ENCODE measurements at regions not wholly inside any gene's neighbourhood (a gene's known extent, or its start where the extent isn't known, plus 50 kb on each side); places are given as distances from the start of the nearest gene placed in this dataset.

DNA sequence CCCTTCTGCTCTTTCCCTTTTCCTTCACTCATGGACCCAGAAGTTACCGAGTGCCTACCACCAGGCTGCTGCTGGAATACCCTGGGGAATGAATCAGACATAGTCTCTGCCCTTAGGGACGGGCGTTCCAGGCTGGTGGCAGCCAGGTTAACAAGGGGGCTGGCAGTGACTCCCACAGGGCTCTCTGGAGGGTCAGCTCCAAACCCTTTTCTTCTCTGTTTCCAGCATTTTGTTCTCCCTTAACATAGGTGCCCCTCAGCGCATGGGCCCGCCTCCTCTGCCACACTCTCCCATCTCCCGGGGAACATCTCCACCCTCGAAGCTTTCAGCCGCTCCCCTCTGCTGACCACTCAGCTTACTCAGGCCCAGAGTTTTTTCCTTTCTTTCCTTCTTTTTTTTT, 62.9 kb upstream of the LRP8 start:
- TF ChIP-seq POLR2A (IDR thresholded peaks at IDR 0.05) (no peak), CTCF (IDR thresholded peaks at IDR 0.05) (no peak)
- H3K4me1 ChIP-seq: peaks cover 5 to 10% of the 10 kb centered on the region in 2 donors
- no peaks in the 10 kb centered on the region for H3K27me3 ChIP-seq
- intact Hi-C loops (cut with DNase I): no loop called here
- DNase-seq: no peak
- no peak overlapping the region for H3K4me3 ChIP-seq (replicated peaks in 1 of 3)
- H3K9me3 ChIP-seq: no peaks in the 10 kb centered on the region
- H3K36me3 ChIP-seq: no peaks in the 10 kb centered on the region
- 85 to 87% methylated on average over 8 of the region's 8 CpGs for whole genome bisulfite sequencing, 2 donors
- no peak overlapping the region for H3K27ac ChIP-seq

DNA sequence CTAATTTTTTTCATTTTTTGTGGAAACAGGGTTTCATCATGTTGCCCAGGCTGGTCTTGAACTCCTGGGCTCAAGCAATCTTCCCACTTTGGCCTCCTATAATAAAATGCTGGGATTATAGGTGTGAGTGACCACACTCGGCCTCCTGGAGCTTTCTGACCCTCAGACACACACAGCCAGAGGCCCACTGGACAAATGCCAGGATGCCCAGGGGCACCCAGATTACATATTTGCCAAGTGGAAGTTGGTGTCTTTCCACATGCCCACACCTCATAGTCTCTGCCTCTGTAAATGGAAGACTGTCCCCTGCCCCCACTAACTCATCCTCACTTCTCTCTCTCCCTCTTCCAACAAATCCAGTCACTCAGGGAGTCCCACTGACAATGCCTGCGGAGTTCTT, 63.4 kb upstream of the LRP8 start:
- DNase-seq: no peak
- H3K36me3 ChIP-seq: no peaks in the 10 kb centered on the region
- TF ChIP-seq POLR2A (IDR thresholded peaks at IDR 0.05): no peak
- TF ChIP-seq CTCF (IDR thresholded peaks at IDR 0.05): no peak
- no peak overlapping the region for H3K4me3 ChIP-seq (replicated peaks in 1 of 3)
- no peaks in the 10 kb centered on the region for H3K9me3 ChIP-seq
- H3K27ac ChIP-seq: no peak overlapping the region
- peaks cover 5 to 10% of the 10 kb centered on the region in 2 donors for H3K4me1 ChIP-seq
- WGBS, 2 donors: 80 to 100% methylated on average over 2 of the region's 2 CpGs
- no peaks in the 10 kb centered on the region for H3K27me3 ChIP-seq
- intact Hi-C loops (cut with DNase I): no loop called here

DNA sequence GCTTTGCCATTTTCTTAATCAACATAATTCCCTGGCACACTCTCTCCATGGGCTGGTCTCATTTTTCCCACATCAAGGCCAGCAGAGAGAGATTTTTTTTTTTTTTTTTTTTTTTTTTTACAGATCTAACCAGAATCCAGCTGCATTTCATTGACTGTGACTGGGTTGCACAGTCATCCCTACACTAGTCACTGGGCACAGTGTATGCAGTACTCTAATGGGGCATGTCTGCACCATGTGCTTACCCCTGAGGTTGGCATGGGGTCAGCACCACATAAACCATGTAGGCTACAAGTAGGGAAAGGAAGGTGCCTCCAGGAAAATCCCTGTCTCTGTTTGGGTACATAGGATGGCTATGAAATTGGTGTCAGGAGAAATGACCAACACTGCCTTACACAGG, 64.1 kb upstream of the LRP8 start:
- no peak overlapping the region for H3K4me3 ChIP-seq (replicated peaks in 1 of 3)
- H3K27me3 ChIP-seq: no peaks in the 10 kb centered on the region
- no peaks in the 10 kb centered on the region for H3K36me3 ChIP-seq
- H3K27ac ChIP-seq: no peak overlapping the region
- no peak for TF ChIP-seq POLR2A (IDR thresholded peaks at IDR 0.05)
- no peak for TF ChIP-seq CTCF (IDR thresholded peaks at IDR 0.05)
- intact Hi-C loops (cut with DNase I): loop anchor here (2.0 kb wide), 1 partner anchor 115 kb away; no protein-coding TSS in a partner anchor
- H3K9me3 ChIP-seq: no peaks in the 10 kb centered on the region
- H3K4me1 ChIP-seq: peaks cover 8 to 16% of the 10 kb centered on the region in 2 donors
- no peak for DNase-seq

- H3K4me3 ChIP-seq (replicated peaks in 1 of 3): no peak overlapping the region
- no peak for DNase-seq
- intact Hi-C loops (cut with DNase I): loop anchor here (2.0 kb wide), 1 partner anchor 116 kb away; no protein-coding TSS in a partner anchor
Measured at GRCh38 chr1:53392460-53392859, 64.6 kb upstream of the LRP8 start.

GRCh38 chr1:53393325-53393792, 65.5 kb upstream of the LRP8 start:
- H3K36me3 ChIP-seq: no peaks in the 10 kb centered on the region
- peak; percentile 78 to 88 for DNase-seq
- 9 to 16% methylated on average over 8 to 10 of the region's 10 CpGs for WGBS, 2 donors
- no peak overlapping the region for H3K4me3 ChIP-seq (replicated peaks in 1 of 3)
- H3K27ac ChIP-seq: no peak overlapping the region
- no peaks in the 10 kb centered on the region for H3K9me3 ChIP-seq
- intact Hi-C loops (cut with DNase I): loop anchor here (2.0 kb wide), 1 partner anchor 117 kb away; no protein-coding TSS in a partner anchor
- peaks cover 22 to 30% of the 10 kb centered on the region in 2 donors for H3K4me1 ChIP-seq
- no peak for TF ChIP-seq POLR2A (IDR thresholded peaks at IDR 0.05)
- peak; percentile 87 to 93 (median 90) for TF ChIP-seq CTCF (IDR thresholded peaks at IDR 0.05)
- H3K27me3 ChIP-seq: no peaks in the 10 kb centered on the region

More at GRCh38 chr1:53392460-53392859, 64.6 kb upstream of the LRP8 start:
- WGBS, 2 donors: 73 to 81% methylated on average over 13 of the region's 13 CpGs
- peaks cover 13 to 21% of the 10 kb centered on the region in 2 donors for H3K4me1 ChIP-seq
- TF ChIP-seq CTCF (IDR thresholded peaks at IDR 0.05): no peak
- TF ChIP-seq POLR2A (IDR thresholded peaks at IDR 0.05): no peak
- no peaks in the 10 kb centered on the region for H3K36me3 ChIP-seq
- H3K27me3 ChIP-seq: no peaks in the 10 kb centered on the region
- no peak overlapping the region for H3K27ac ChIP-seq
- no peaks in the 10 kb centered on the region for H3K9me3 ChIP-seq
